ENCODE measurements at regions not wholly inside any gene's neighbourhood (a gene's known extent, or its start where the extent isn't known, plus 50 kb on each side); places are given as distances from the start of the nearest gene placed in this dataset.

DNA sequence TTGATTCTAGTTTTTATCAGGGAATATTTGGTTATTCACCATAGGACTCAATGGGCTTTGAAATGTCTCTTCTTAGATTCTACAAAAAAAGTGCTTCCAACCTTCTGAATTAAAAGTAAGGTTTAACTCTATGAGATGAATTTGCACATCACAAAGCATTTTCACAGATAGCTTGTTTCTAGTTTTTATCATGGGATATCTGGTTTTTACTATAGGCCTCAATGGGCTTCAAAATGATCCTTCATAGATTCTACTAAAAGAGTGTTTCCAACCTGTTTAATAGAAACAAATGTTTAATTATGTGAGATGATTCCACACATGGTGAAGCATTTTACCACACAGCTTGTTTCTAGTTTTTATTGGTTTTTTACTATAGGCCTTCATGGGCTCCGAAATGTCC, 560.7 kb downstream of the KCNJ18 start:
- no peak overlapping the region for H3K4me3 Mint-ChIP-seq (ENCODE audit: unreplicated experiment)
- no peaks in the 10 kb centered on the region for H3K9me3 Mint-ChIP-seq (ENCODE audit: unreplicated experiment)
- no peak for DNase-seq
- H3K27me3 Mint-ChIP-seq (ENCODE audit: insufficient read depth, unreplicated experiment), result no peaks in the 10 kb centered on the region
- intact Hi-C loops (cut with micrococcal nuclease; ENCODE audit: unreplicated experiment), result no loop called here
- Histone ChIP-seq H3K9me3 (no peaks in the 10 kb centered on the region), H3K36me3 (ENCODE audit: control insufficient read depth, insufficient read depth, low read length) (no peaks in the 10 kb centered on the region), H3K4me1 (no peaks in the 10 kb centered on the region), H3K27me3 (replicated peaks; ENCODE audit: control insufficient read depth, insufficient read depth, low read length) (no peaks in the 10 kb centered on the region), H3K4me3 (ENCODE audit: low read depth, low read length) (no peak overlapping the region)
- H3K4me1 Mint-ChIP-seq (ENCODE audit: low read depth, unreplicated experiment), result no peaks in the 10 kb centered on the region
- ChIA-PET POLR2A (no interaction called here), CTCF (no interaction called here)
- BruUV-seq (replicated peaks), result no TSS peak
- no peak overlapping the region for H3K27ac Mint-ChIP-seq (ENCODE audit: unreplicated experiment)
- H3K36me3 Mint-ChIP-seq (ENCODE audit: insufficient read depth, unreplicated experiment), result no peaks in the 10 kb centered on the region
- no peak for TF ChIP-seq CTCF (IDR thresholded peaks at IDR 0.05; ENCODE audit: insufficient read depth in 1 of 2, low read depth in 1 of 2, low read length in 1 of 2, severe bottlenecking in 1 of 2, unreplicated experiment in 1 of 2)

DNA sequence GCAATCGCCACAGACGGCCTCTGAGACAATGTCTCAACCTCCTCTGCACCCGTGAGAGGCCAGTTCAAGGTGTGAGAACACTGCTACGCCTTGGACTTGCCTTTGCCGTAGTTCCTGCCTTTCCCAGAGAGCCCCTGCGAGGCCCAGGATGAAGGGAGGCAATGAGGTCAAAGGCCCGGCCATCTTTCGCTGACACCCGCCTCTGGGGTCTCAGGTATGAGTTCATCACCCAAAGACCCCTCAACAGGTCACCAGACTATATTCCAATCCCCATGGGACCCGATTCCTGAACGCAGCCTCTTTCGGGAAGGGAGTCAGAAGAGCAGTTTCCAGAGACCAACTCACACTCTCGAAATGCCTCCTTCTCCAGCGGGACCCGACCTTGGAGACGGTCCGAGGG, 573.5 kb downstream of the KCNJ18 start:
- H3K27me3 ChIP-seq (replicated peaks; ENCODE audit: control insufficient read depth, insufficient read depth, low read length), result no peaks in the 10 kb centered on the region
- POLR2A ChIA-PET, result no interaction called here

GRCh38 chr17:22266231-22266630, 573.9 kb downstream of the KCNJ18 start:
- no peak for DNase-seq
- Mint-ChIP-seq H3K27ac (ENCODE audit: unreplicated experiment) (no peak overlapping the region), H3K36me3 (ENCODE audit: insufficient read depth, unreplicated experiment) (no peaks in the 10 kb centered on the region), H3K9me3 (ENCODE audit: unreplicated experiment) (peaks cover 2% of the 10 kb centered on the region), H3K4me1 (ENCODE audit: low read depth, unreplicated experiment) (no peaks in the 10 kb centered on the region), H3K4me3 (ENCODE audit: unreplicated experiment) (no peak overlapping the region), H3K27me3 (ENCODE audit: insufficient read depth, unreplicated experiment) (no peaks in the 10 kb centered on the region)
- ChIA-PET CTCF (no interaction called here), POLR2A (no interaction called here)
- H3K9me3 ChIP-seq, result no peaks in the 10 kb centered on the region
- TF ChIP-seq CTCF (IDR thresholded peaks at IDR 0.05; ENCODE audit: insufficient read depth in 1 of 2, low read depth in 1 of 2, low read length in 1 of 2, severe bottlenecking in 1 of 2, unreplicated experiment in 1 of 2), result no peak
- H3K4me1 ChIP-seq, result no peaks in the 10 kb centered on the region
- no peaks in the 10 kb centered on the region for H3K27me3 ChIP-seq (replicated peaks; ENCODE audit: control insufficient read depth, insufficient read depth, low read length)
- no peaks in the 10 kb centered on the region for H3K36me3 ChIP-seq (ENCODE audit: control insufficient read depth, insufficient read depth, low read length)
- BruUV-seq (replicated peaks), result no TSS peak
- H3K4me3 ChIP-seq (ENCODE audit: low read depth, low read length), result no peak overlapping the region
- intact Hi-C loops (cut with micrococcal nuclease; ENCODE audit: unreplicated experiment), result no loop called here

More for the DNA sequence above, 573.5 kb downstream of the KCNJ18 start:
- intact Hi-C loops (cut with micrococcal nuclease; ENCODE audit: unreplicated experiment), result no loop called here
- H3K4me3 Mint-ChIP-seq (ENCODE audit: unreplicated experiment), result no peak overlapping the region
- DNase-seq, result no peak
- no TSS peak for BruUV-seq (replicated peaks)
- H3K9me3 ChIP-seq, result no peaks in the 10 kb centered on the region
- no peaks in the 10 kb centered on the region for H3K4me1 Mint-ChIP-seq (ENCODE audit: low read depth, unreplicated experiment)
- no peak overlapping the region for H3K4me3 ChIP-seq (ENCODE audit: low read depth, low read length)
- no peaks in the 10 kb centered on the region for H3K27me3 Mint-ChIP-seq (ENCODE audit: insufficient read depth, unreplicated experiment)
- no peaks in the 10 kb centered on the region for H3K36me3 ChIP-seq (ENCODE audit: control insufficient read depth, insufficient read depth, low read length)
- no peak overlapping the region for H3K27ac Mint-ChIP-seq (ENCODE audit: unreplicated experiment)
- TF ChIP-seq CTCF (IDR thresholded peaks at IDR 0.05; ENCODE audit: insufficient read depth in 1 of 2, low read depth in 1 of 2, low read length in 1 of 2, severe bottlenecking in 1 of 2, unreplicated experiment in 1 of 2), result no peak
- H3K9me3 Mint-ChIP-seq (ENCODE audit: unreplicated experiment), result no peaks in the 10 kb centered on the region
- H3K4me1 ChIP-seq, result no peaks in the 10 kb centered on the region
- CTCF ChIA-PET, result no interaction called here
- H3K36me3 Mint-ChIP-seq (ENCODE audit: insufficient read depth, unreplicated experiment), result no peaks in the 10 kb centered on the region
